GM23338 (cell line): ENCODE measurements at regions not wholly inside any gene's neighbourhood (a gene's known extent, or its start where the extent isn't known, plus 50 kb on each side); places are given as distances from the start of the nearest gene placed in this dataset.

Source experiments
- ATAC-seq: fragments of 200-7000 bp; cut with Tn5 transposase; 3 replicates; pipeline ENCODE4 v1.9.1; 2020
- DNase-seq: peaks from one replicate; pipeline ENCODE4 v3.0.0-alpha.2; 2015; ENCODE audit warnings: low spot score
- H2AFZ ChIP-seq: fragments of 200-600 bp; sonication (generic); 2 replicates; pipeline ENCODE4 v1.8.0; 2016; ENCODE audit warnings: antibody characterized with exemption, mild to moderate bottlenecking, moderate library complexity
- H3F3A ChIP-seq: fragments of 200-600 bp; sonication (generic); replicated peaks from 2 replicates; pipeline ENCODE4 v1.8.0; 2017; ENCODE audit warnings: antibody characterized with exemption, mixed run types, low read depth
- H3K27ac ChIP-seq: fragments of 200-600 bp; sonication (generic); 2 replicates; pipeline ENCODE4 v1.6.1; 2016; ENCODE audit warnings: low read depth
- H3K27me3 ChIP-seq: fragments of 200-600 bp; sonication (generic); 2 replicates; pipeline ENCODE4 v1.8.0; 2016; ENCODE audit warnings: mild to moderate bottlenecking, mixed run types, moderate library complexity; ENCODE audit not compliant: insufficient read depth
- H3K36me3 ChIP-seq: fragments of 200-600 bp; sonication (generic); 2 replicates; pipeline ENCODE4 v1.8.0; 2016; ENCODE audit warnings: mild to moderate bottlenecking; ENCODE audit not compliant: insufficient read depth
- H3K4me1 ChIP-seq: fragments of 200-600 bp; sonication (generic); 2 replicates; pipeline ENCODE4 v1.8.0; 2016; ENCODE audit warnings: mild to moderate bottlenecking, moderate library complexity; ENCODE audit not compliant: insufficient read depth
- H3K4me2 ChIP-seq: fragments of 200-600 bp; sonication (generic); 2 replicates; pipeline ENCODE4 v1.7.1; 2017; ENCODE audit warnings: mixed run types
- H3K4me3 ChIP-seq: fragments of 200-600 bp; sonication (generic); 2 replicates; pipeline ENCODE4 v1.6.1; 2016; ENCODE audit warnings: mixed run types
- H3K79me2 ChIP-seq: fragments of 200-600 bp; sonication (generic); replicated peaks from 2 replicates; pipeline ENCODE4 v1.8.0; 2017; ENCODE audit warnings: mild to moderate bottlenecking; ENCODE audit not compliant: insufficient read depth
- H3K9me2 ChIP-seq: fragments of 200-600 bp; sonication (generic); 2 replicates; pipeline ENCODE4 v1.8.0; 2017; ENCODE audit not compliant: insufficient read depth
- H4K20me1 ChIP-seq: fragments of 200-600 bp; sonication (generic); replicated peaks from 2 replicates; pipeline ENCODE4 v1.8.0; 2017; ENCODE audit warnings: mild to moderate bottlenecking; ENCODE audit not compliant: insufficient read depth
- H3K27ac Mint-ChIP-seq: 2 replicates; pipeline ENCODE4 v1.8.0; 2020; ENCODE audit warnings: inconsistent platforms, mild to moderate bottlenecking, moderate library complexity, mixed read lengths
- H3K27me3 Mint-ChIP-seq: 3 replicates; pipeline ENCODE4 v1.8.0; 2022; ENCODE audit warnings: low read depth, mild to moderate bottlenecking, moderate library complexity, mixed read lengths, inconsistent platforms; ENCODE audit not compliant: insufficient read depth, poor library complexity
- H3K36me3 Mint-ChIP-seq: 3 replicates; pipeline ENCODE4 v1.8.0; 2021; ENCODE audit warnings: low read depth, mild to moderate bottlenecking, inconsistent platforms, moderate library complexity, mixed read lengths
- H3K4me1 Mint-ChIP-seq: 3 replicates; pipeline ENCODE4 v1.8.0; 2020; ENCODE audit warnings: mild to moderate bottlenecking, inconsistent platforms, mixed read lengths
- H3K4me3 Mint-ChIP-seq: 3 replicates; pipeline ENCODE4 v1.8.0; 2021; ENCODE audit warnings: moderate library complexity, mild to moderate bottlenecking, inconsistent platforms, mixed read lengths
- H3K9me3 Mint-ChIP-seq: 3 replicates; pipeline ENCODE4 v1.8.0; 2020; ENCODE audit warnings: moderate library complexity, mild to moderate bottlenecking, inconsistent platforms, mixed read lengths
- CREB1 ChIP-seq: fragments of 250-450 bp; sonication (Bioruptor Pico); IDR thresholded peaks from 2 replicates; pipeline ENCODE4 v1.5.0; 2020; ENCODE audit warnings: low read depth, mild to moderate bottlenecking, moderate library complexity
- CTCF ChIP-seq, 2 experiments: fragments of 200-600 bp in 1 of 2; sonication (generic) in 1 of 2; conservative IDR thresholded peaks; 2 replicates each; pipeline versions ENCODE4 v1.5.1 to v1.6.1; 2016 to 2017; ENCODE audit warnings: antibody characterized with exemption in 2 of 2, low read depth in 2 of 2, mild to moderate bottlenecking in 2 of 2, moderate library complexity in 1 of 2
- ETS1 ChIP-seq: IDR thresholded peaks from 2 replicates; pipeline ENCODE4 v1.6.1; 2016; ENCODE audit warnings: antibody characterized with exemption
- EZH2 ChIP-seq: fragments of 200-600 bp; sonication (generic); IDR thresholded peaks from one replicate; pipeline ENCODE4 v1.8.0; 2017; ENCODE audit warnings: antibody characterized with exemption, mild to moderate bottlenecking, low read depth; ENCODE audit not compliant: unreplicated experiment
- EZH2phosphoT487 ChIP-seq: fragments of 200-600 bp; sonication (generic); IDR thresholded peaks from one replicate; pipeline ENCODE4 v1.8.1; 2018; ENCODE audit warnings: antibody characterized with exemption; ENCODE audit not compliant: unreplicated experiment
- JUNB ChIP-seq: IDR thresholded peaks from one replicate; pipeline ENCODE4 v1.6.1; 2016; ENCODE audit warnings: antibody characterized with exemption; ENCODE audit not compliant: unreplicated experiment
- NANOG ChIP-seq: IDR thresholded peaks from 2 replicates; pipeline ENCODE4 v1.6.1; 2016; ENCODE audit warnings: antibody characterized with exemption, borderline replicate concordance
- POLR2AphosphoS5 ChIP-seq: IDR thresholded peaks from 2 replicates; pipeline ENCODE4 v1.6.1; 2016; ENCODE audit warnings: antibody characterized with exemption, low read depth
- REST ChIP-seq: IDR thresholded peaks from one replicate; pipeline ENCODE4 v1.6.1; 2018; ENCODE audit warnings: antibody characterized with exemption; ENCODE audit not compliant: unreplicated experiment
- STAT1 ChIP-seq: IDR thresholded peaks from one replicate; pipeline ENCODE4 v1.6.1; 2016; ENCODE audit warnings: antibody characterized with exemption; ENCODE audit not compliant: unreplicated experiment
- ZNF114 ChIP-seq: fragments of 250-450 bp; sonication (Bioruptor Pico); IDR thresholded peaks from 2 replicates; pipeline ENCODE4 v1.5.0; 2020; ENCODE audit warnings: mild to moderate bottlenecking, moderate library complexity
- ZNF331 ChIP-seq: fragments of 250-450 bp; sonication (Bioruptor Pico); IDR thresholded peaks from 2 replicates; pipeline ENCODE4 v1.5.0; 2020; ENCODE audit warnings: low read depth, mild to moderate bottlenecking, moderate library complexity

- no peak for TF ChIP-seq CTCF (conservative IDR thresholded peaks at IDR 0.05; ENCODE audit: low read depth in 2 of 2)
- TF ChIP-seq EZH2phosphoT487: no peak
- TF ChIP-seq ZNF114: no peak
- no peak for TF ChIP-seq NANOG
- TF ChIP-seq STAT1: no peak
- no peak for TF ChIP-seq ZNF331 (CRISPR knock-in tag)
- no peak for TF ChIP-seq JUNB
- TF ChIP-seq CREB1: no peak
Observed at GRCh38 chr4:111492496-111492895, 652.8 kb upstream of the FAM241A start (continued).

GRCh38 chr4:111494471-111494870 lies 650.8 kb upstream of the FAM241A start:
- Mint-ChIP-seq H3K36me3 (no peaks in the 10 kb centered on the region), H3K9me3 (no peaks in the 10 kb centered on the region), H3K27me3 (no peaks in the 10 kb centered on the region), H3K27ac (no peak overlapping the region), H3K4me1 (no peaks in the 10 kb centered on the region), H3K4me3 (no peak overlapping the region)
- ATAC-seq (no peak), DNase-seq (no peak)
- Histone ChIP-seq H3F3A (no peaks in the 10 kb centered on the region), H3K79me2 (no peaks in the 10 kb centered on the region), H2AFZ (no peak overlapping the region), H3K4me2 (no peak overlapping the region), H3K9me2 (no peaks in the 10 kb centered on the region), H3K4me3 (no peak overlapping the region), H3K27me3 (no peaks in the 10 kb centered on the region), H3K27ac (no peak overlapping the region), H4K20me1 (no peaks in the 10 kb centered on the region), H3K36me3 (no peaks in the 10 kb centered on the region), H3K4me1 (no peaks in the 10 kb centered on the region)
- no peak for TF ChIP-seq REST
- TF ChIP-seq ZNF114: no peak
- no peak for TF ChIP-seq ETS1
- TF ChIP-seq CTCF (conservative IDR thresholded peaks at IDR 0.05; ENCODE audit: low read depth in 2 of 2): no peak
- no peak for TF ChIP-seq ZNF331 (CRISPR knock-in tag)
- no peak for TF ChIP-seq POLR2AphosphoS5
- no peak for TF ChIP-seq EZH2phosphoT487
- TF ChIP-seq JUNB: no peak
- no peak for TF ChIP-seq STAT1
- TF ChIP-seq EZH2: no peak
- no peak for TF ChIP-seq CREB1
